ENCODE measurements at regions not wholly inside any gene's neighbourhood (a gene's known extent, or its start where the extent isn't known, plus 50 kb on each side); places are given as distances from the start of the nearest gene placed in this dataset.

- TF ChIP-seq CTCF (IDR thresholded peaks at IDR 0.05) = no peak
- Histone ChIP-seq H3K4me1 (no peaks in the 10 kb centered on the region), H3K4me3 (no peak overlapping the region), H3K27ac (no peak overlapping the region), H3K9me3 (no peaks in the 10 kb centered on the region), H3K27me3 (no peaks in the 10 kb centered on the region), H3K36me3 (no peaks in the 10 kb centered on the region)
- DNase-seq (no peak), ATAC-seq (no peak)
- intact Hi-C loops (cut with DNase I) = no loop called here
Observed at GRCh38 chr2:57190007-57190406, 856.6 kb upstream of the VRK2 start.

- H3K9me3 ChIP-seq = no peaks in the 10 kb centered on the region
- H3K27me3 ChIP-seq = no peaks in the 10 kb centered on the region
- ATAC-seq = no peak
- no peak for DNase-seq
- no peak overlapping the region for H3K27ac ChIP-seq
- no peaks in the 10 kb centered on the region for H3K36me3 ChIP-seq
- intact Hi-C loops (cut with DNase I) = no loop called here
- no peak overlapping the region for H3K4me3 ChIP-seq
- H3K4me1 ChIP-seq = no peaks in the 10 kb centered on the region
- no peak for TF ChIP-seq CTCF (IDR thresholded peaks at IDR 0.05)
Observed at GRCh38 chr2:57199663-57200062, 846.9 kb upstream of the VRK2 start.

- ATAC-seq = no peak
- H3K36me3 ChIP-seq = no peaks in the 10 kb centered on the region
- H3K9me3 ChIP-seq = no peaks in the 10 kb centered on the region
- TF ChIP-seq CTCF (IDR thresholded peaks at IDR 0.05) = no peak
- intact Hi-C loops (cut with DNase I) = no loop called here
- DNase-seq = no peak
- H3K4me3 ChIP-seq = no peak overlapping the region
- H3K27me3 ChIP-seq = no peaks in the 10 kb centered on the region
- H3K27ac ChIP-seq = no peak overlapping the region
- no peaks in the 10 kb centered on the region for H3K4me1 ChIP-seq
Observed at GRCh38 chr2:57204364-57204763, 842.2 kb upstream of the VRK2 start.

- Histone ChIP-seq H3K9me3 (no peaks in the 10 kb centered on the region), H3K36me3 (no peaks in the 10 kb centered on the region), H3K4me1 (no peaks in the 10 kb centered on the region), H3K27me3 (no peaks in the 10 kb centered on the region), H3K27ac (no peak overlapping the region), H3K4me3 (no peak overlapping the region)
- DNase-seq (no peak), ATAC-seq (no peak)
- intact Hi-C loops (cut with DNase I) = no loop called here
- no peak for TF ChIP-seq CTCF (IDR thresholded peaks at IDR 0.05)
Observed at GRCh38 chr2:57205241-57205640, 841.4 kb upstream of the VRK2 start.

- intact Hi-C loops (cut with DNase I) = no loop called here
- no peaks in the 10 kb centered on the region for H3K36me3 ChIP-seq
- no peak for DNase-seq
- no peak overlapping the region for H3K27ac ChIP-seq
- H3K4me3 ChIP-seq = no peak overlapping the region
- no peaks in the 10 kb centered on the region for H3K9me3 ChIP-seq
- H3K4me1 ChIP-seq = no peaks in the 10 kb centered on the region
- H3K27me3 ChIP-seq = no peaks in the 10 kb centered on the region
- TF ChIP-seq CTCF (IDR thresholded peaks at IDR 0.05) = no peak
- ATAC-seq = no peak
Observed at GRCh38 chr2:57207191-57207590, 839.4 kb upstream of the VRK2 start.

- Histone ChIP-seq H3K36me3 (no peaks in the 10 kb centered on the region), H3K4me3 (no peak overlapping the region), H3K9me3 (no peaks in the 10 kb centered on the region), H3K27ac (no peak overlapping the region), H3K27me3 (no peaks in the 10 kb centered on the region), H3K4me1 (no peaks in the 10 kb centered on the region)
- TF ChIP-seq CTCF (IDR thresholded peaks at IDR 0.05) = no peak
- ATAC-seq = no peak
- intact Hi-C loops (cut with DNase I) = no loop called here
- no peak for DNase-seq
Observed at GRCh38 chr2:57209799-57210198, 836.8 kb upstream of the VRK2 start.
